ENCODE measurements at regions not wholly inside any gene's neighbourhood (a gene's known extent, or its start where the extent isn't known, plus 50 kb on each side); places are given as distances from the start of the nearest gene placed in this dataset.

GRCh38 chr12:126483145-126484068 lies 1418.2 kb downstream of the AACS start:
- DNase-seq, result no peak

- DNase-seq, result no peak
Measured at GRCh38 chr12:126487431-126487980, 1422.3 kb downstream of the AACS start.

DNA sequence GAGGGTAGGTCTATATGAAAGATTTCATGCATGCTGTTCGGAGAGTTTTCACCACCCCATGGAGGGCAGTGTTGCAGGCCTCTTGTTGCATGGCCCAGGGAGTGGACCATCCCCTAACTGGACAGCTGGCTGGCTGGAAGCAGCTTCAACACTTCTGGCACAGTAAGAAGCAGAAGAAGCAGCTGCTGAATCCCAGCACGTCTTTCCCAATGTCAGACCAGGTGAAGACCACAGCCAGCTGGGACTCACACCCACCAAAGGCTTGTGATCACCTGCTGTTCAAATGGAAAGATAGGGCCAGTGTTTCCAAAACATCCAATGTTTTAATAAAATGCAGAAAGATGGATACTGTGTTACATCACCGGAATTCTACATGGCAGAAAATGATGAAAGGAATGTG lies 1423.6 kb downstream of the AACS start:
- no peak for DNase-seq

DNA sequence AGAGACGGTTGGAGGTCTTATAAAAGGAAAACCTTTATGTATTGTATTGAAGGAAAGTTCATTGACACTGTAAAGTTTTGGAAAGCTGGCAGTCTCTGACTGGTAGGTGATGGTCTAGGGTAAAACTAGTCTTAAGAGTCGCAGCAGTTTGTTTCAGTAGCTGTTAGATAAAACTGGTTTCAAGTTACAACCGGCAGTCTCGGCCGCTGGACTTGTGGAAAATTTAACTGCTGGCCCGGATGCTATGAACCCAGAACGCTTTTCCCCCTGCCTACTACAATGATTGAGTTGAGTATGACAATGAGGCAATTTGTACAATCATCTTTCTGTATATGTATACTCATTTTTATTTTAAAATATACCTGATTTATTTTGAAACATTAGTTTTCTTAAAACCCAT lies 1426.9 kb downstream of the AACS start:
- no peak for DNase-seq

GRCh38 chr12:126493366-126494108 lies 1428.3 kb downstream of the AACS start:
- DNase-seq, result no peak

- no peak for DNase-seq
Measured at GRCh38 chr12:126496201-126496600, 1431.0 kb downstream of the AACS start.

- no peak for DNase-seq
Measured at GRCh38 chr12:126506426-126507182, 1441.4 kb downstream of the AACS start.

- DNase-seq, result no peak
Measured at GRCh38 chr12:126507231-126507630, 1442.0 kb downstream of the AACS start.

DNA sequence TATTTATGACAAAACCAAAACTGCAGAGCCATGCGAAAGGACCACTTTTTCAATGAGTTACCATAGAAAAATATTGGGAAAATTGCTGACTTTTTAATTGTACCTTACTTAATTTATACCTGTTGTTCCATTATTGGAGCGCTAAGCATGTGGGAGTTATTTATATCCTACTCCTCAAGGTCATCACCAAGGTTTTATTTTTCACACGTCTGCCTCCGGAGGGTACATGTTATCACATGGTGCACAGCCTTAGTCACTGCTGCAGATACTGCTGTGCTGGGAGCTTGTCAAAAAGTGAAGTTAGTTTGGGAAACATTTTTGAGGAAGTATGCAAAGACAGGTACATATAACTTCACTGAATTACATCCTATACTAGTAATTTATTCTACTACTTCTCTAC lies 1444.3 kb downstream of the AACS start:
- DNase-seq, result no peak

GRCh38 chr12:126510630-126511029 lies 1445.4 kb downstream of the AACS start:
- DNase-seq, result no peak

DNA sequence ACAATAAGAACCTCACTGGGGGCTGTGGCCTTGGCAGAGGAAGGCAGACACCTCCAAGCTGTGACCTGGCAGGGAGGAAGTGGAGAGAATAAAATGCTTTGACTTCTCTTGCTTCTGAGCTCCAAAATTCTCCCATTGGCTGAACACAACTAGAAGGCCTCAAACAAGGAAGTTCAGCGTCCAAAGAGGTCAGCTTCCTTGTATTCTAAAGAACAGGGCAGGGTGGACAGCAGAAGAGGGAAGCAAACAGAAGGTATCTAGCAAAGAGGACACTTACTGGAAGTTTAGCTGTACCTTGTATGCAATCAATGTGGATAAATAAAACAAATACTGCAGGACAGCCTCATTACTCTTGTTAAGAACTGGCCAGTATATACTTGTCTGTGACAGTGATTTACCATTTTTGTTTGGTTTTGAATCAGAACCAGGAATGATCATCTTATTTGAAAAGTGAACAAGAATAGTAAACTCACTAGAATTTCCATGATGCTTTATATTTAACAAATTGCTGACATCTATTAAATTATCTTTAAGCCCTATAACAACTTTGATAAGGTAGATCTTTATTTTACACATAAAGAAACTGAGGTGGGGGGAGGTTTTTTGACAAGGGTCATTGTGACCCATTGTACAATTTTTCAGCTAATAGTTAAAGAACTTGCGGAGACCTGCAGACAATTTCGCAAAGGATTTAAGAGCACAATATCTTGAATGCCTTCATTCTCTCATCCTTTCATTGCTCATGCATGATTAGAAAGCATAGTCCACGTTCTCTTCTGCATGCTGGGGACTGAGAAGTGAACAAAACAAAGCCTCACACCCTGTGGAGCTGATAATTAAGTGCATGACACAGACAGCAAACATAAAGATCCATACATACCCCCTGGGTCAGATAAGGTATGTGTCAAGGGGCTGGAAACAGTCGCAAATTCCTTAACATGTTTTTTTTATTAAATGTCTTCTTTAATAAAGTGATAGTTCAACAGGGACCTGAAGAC lies 1448.0 kb downstream of the AACS start:
- peak in 1 of 4 experiments; percentile 0 for DNase-seq

DNA sequence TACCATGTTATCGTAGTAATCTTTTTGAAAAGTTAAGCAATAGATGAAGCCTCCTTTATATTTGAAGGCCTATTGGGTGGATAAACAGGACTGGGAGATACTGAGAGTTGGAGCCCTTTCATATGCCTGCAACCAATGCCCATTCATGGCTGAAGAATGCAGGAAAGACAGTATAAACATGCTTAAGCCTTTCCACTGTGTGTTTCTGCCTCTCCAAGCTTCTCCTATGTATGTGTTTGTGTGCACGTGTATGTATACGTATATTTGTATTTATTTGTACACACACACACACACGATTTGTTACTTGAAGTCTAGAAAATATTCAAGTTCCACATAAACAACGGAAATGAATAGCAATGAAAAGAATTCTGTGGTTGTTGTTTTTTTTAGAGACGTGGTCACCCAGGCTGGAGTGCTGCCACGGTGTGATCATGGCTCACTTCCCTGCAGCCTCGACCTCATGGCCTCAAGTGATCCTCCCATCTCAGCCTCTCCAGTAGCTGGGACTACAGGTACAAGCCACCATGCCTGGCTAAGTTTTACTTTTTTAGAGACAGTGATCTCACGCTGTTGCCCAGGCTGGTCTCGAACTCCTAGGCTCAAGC lies 1453.5 kb downstream of the AACS start:
- DNase-seq, result no peak

DNA sequence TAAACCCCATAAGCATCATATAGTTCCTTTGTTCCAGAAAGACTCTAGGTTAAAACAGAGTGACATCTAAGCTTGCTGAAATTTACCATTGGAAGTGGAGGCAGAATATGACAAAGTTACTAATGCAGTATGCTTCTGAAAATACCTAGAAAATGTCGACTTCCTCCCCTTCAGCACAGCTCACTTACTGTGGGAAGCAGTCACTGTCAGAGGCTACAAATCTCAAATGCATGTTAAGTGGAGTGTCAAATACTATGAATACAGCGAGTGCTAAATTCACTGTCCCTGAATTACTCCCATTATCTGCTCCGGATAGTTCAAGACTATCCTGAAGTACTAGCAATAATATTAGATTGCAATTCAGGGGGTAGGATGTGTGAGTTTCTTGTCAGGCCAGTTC lies 1454.6 kb downstream of the AACS start:
- DNase-seq, result no peak

DNA sequence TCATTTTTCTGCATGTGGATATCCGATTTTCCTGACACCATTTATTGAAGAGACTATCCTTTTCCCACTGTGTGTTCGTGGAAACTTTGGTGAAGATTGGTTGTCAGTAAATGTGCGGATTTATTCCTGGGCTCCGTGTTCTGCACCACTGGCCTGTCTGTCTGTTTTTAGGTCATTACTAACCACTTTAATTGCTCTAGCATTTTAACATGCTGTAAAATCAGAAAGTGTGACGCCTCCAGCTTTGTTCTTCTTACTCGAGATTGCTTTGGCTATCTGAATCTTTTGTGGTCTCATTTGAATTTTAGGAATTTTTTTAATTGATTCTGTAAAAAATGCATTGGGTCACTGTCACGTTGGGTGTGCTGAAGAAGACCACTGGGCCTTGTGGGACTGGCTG lies 1458.7 kb downstream of the AACS start:
- DNase-seq, result no peak

DNA sequence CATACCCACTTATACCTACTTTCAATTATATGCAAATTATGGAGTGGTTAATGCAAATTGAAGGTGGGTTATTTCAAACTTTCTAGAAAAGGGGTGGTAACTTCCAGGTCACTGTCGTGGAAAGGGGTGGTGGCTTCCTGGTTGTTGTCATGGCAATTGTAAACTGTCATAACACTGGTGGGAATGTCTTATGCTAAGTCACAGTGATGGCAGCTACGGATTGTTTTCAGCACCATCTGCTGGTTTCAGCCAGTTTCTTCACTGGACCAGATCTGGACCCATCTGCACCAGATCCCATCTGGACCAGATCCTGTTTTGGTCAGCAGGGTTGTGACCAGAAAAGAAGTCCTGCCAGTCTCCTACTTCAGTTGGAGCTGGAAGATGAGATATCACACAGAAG lies 1469.3 kb downstream of the AACS start:
- no peak for DNase-seq

- DNase-seq, result no peak
Measured at GRCh38 chr12:126534942-126535341, 1469.7 kb downstream of the AACS start.

- DNase-seq, result no peak
Measured at GRCh38 chr12:126535971-126536370, 1470.7 kb downstream of the AACS start.

DNA sequence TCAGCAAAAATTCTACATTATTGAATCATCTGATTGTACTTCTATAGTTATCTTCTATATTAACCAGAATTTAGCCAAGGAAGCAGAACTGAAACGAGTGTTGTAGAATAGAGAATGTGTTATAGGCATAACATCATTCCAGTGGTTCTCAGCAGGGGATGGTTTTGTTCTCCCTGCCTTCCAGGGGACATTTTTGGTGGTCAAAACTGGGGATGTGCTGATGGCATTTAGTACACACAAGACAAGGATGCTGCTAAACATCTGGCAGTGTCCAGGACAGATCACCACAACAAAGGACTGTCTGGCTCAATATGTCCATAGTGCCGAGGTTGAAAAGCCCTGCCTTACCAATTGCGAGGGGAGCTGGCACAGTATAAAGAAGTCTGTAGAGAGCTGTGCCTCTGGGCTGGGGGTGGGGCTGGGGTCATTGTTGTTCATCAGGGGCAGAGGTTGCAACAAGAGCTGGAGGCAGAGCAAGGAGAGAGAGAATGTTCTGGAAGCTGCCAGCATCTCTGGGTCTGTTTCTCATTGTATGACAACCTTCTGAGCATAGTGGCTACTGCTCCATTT lies 1472.8 kb downstream of the AACS start:
- DNase-seq, result no peak

DNA sequence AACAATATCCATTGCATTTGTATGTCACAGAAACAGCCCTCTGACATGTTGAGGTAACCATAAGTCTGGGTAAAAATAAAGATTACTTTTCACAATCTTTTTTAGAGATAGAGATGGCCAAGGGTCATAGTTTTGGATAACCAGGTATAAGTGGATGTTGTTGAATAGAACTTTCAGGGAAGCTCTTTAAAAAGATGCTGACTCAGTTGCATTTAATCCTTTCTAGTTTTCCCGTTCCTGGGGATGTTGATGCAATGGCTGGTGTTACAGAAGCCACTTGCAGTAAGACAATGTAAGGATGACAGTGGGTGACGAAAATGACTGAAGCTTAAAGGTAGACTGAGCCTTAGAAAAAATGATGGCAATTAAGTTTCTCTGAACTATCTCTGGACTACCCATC lies 1473.7 kb downstream of the AACS start:
- no peak for DNase-seq

DNA sequence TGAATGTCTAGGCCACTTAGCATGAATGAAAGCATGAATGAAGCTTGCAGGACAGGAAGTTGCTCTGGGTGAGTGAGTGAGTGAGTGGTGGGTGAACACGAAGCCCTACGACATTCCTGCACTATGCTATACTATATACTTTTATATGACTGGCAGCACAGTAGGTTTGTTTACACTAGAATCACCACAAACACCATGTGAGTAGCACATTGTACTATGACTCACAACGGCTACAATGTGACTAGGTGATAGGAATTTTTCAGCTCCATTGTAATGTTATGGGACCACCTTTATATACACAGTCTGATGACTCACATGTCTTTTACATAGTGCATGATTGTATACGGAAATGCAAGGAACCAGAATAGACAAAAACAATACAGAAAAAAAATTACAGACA lies 1480.2 kb downstream of the AACS start:
- DNase-seq, result no peak

DNA sequence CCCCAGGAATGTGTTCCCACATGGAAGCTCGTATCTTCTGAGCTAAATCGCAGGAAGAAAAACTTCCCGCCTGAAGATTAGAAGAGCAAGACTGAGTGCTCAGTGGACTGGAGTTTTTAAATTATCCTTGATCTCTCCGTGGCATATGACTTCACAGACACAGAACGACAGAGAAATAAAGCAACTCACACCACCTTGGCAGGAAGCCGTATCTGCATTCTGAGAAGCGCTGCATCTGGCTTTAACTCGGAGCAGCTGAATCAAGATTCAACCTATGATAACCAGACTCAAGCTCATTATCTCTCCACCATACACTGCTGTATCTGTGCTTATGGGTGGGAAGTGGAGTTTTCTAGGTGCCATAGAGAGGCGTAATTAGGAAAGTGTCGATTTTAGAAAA lies 1482.7 kb downstream of the AACS start:
- DNase-seq, result no peak
